ENCODE measurements at regions not wholly inside any gene's neighbourhood (a gene's known extent, or its start where the extent isn't known, plus 50 kb on each side); places are given as distances from the start of the nearest gene placed in this dataset.

- intact Hi-C loops (cut with DNase I), result no loop called here
- TF ChIP-seq POLR2AphosphoS5 (IDR thresholded peaks at IDR 0.05) (no peak), POLR2A (IDR thresholded peaks at IDR 0.05; ENCODE audit: low read depth) (no peak)
- Histone ChIP-seq H3K36me3 (no peaks in the 10 kb centered on the region), H3K27me3 (no peaks in the 10 kb centered on the region), H3K4me3 (no peak overlapping the region), H3K27ac (replicated peaks in 1 of 4) (no peak overlapping the region), H3K9me3 (no peaks in the 10 kb centered on the region), H3K4me1 (no peaks in the 10 kb centered on the region)
- 73% methylated on average over 2 of the region's 2 CpGs for WGBS
- DNase-seq (ENCODE audit: extremely low spot score), result no peak
Measured at GRCh38 chr5:153399595-153399994, 90.9 kb upstream of the GRIA1 start.

GRCh38 chr5:153400931-153401330, 89.5 kb upstream of the GRIA1 start:
- intact Hi-C loops (cut with DNase I), result no loop called here
- WGBS, result 86% methylated on average over 2 of the region's 2 CpGs
- TF ChIP-seq CTCF (IDR thresholded peaks at IDR 0.05), result no peak
- TF ChIP-seq POLR2A (IDR thresholded peaks at IDR 0.05; ENCODE audit: low read depth), result no peak
- no peak for TF ChIP-seq POLR2AphosphoS5 (IDR thresholded peaks at IDR 0.05)
- TF ChIP-seq EP300 (IDR thresholded peaks at IDR 0.05), result no peak
- H3K27ac ChIP-seq (replicated peaks in 1 of 4), result no peak overlapping the region
- no peak for DNase-seq (ENCODE audit: extremely low spot score)
- H3K9me3 ChIP-seq, result no peaks in the 10 kb centered on the region
- no peaks in the 10 kb centered on the region for H3K4me1 ChIP-seq
- H3K36me3 ChIP-seq, result no peaks in the 10 kb centered on the region
- H3K27me3 ChIP-seq, result no peaks in the 10 kb centered on the region
- H3K4me3 ChIP-seq, result no peak overlapping the region

- H3K27ac ChIP-seq (replicated peaks in 1 of 4), result no peak overlapping the region
Measured at GRCh38 chr5:153402550-153402949, 87.9 kb upstream of the GRIA1 start.

GRCh38 chr5:153403470-153403869, 87.0 kb upstream of the GRIA1 start:
- Histone ChIP-seq H3K27ac (replicated peaks in 1 of 4) (no peak overlapping the region), H3K27me3 (no peaks in the 10 kb centered on the region), H3K4me3 (no peak overlapping the region), H3K9me3 (no peaks in the 10 kb centered on the region), H3K36me3 (no peaks in the 10 kb centered on the region), H3K4me1 (no peaks in the 10 kb centered on the region)
- DNase-seq (ENCODE audit: extremely low spot score), result no peak
- no peak for TF ChIP-seq POLR2A (IDR thresholded peaks at IDR 0.05; ENCODE audit: low read depth)
- intact Hi-C loops (cut with DNase I), result no loop called here

More at GRCh38 chr5:153402550-153402949, 87.9 kb upstream of the GRIA1 start:
- no peaks in the 10 kb centered on the region for H3K9me3 ChIP-seq
- intact Hi-C loops (cut with DNase I), result no loop called here
- no peaks in the 10 kb centered on the region for H3K36me3 ChIP-seq
- H3K27me3 ChIP-seq, result no peaks in the 10 kb centered on the region
- no peak overlapping the region for H3K4me3 ChIP-seq
- no peak for TF ChIP-seq POLR2AphosphoS5 (IDR thresholded peaks at IDR 0.05)
- TF ChIP-seq POLR2A (IDR thresholded peaks at IDR 0.05; ENCODE audit: low read depth), result no peak
- no peak for TF ChIP-seq CTCF (IDR thresholded peaks at IDR 0.05)
- no peak for TF ChIP-seq EP300 (IDR thresholded peaks at IDR 0.05)
- no peaks in the 10 kb centered on the region for H3K4me1 ChIP-seq
- DNase-seq (ENCODE audit: extremely low spot score), result no peak

- Histone ChIP-seq H3K27me3 (no peaks in the 10 kb centered on the region), H3K27ac (replicated peaks in 1 of 4) (no peak overlapping the region), H3K4me1 (no peaks in the 10 kb centered on the region), H3K9me3 (no peaks in the 10 kb centered on the region), H3K4me3 (no peak overlapping the region), H3K36me3 (no peaks in the 10 kb centered on the region)
- intact Hi-C loops (cut with DNase I), result no loop called here
- TF ChIP-seq POLR2A (IDR thresholded peaks at IDR 0.05; ENCODE audit: low read depth) (no peak), POLR2AphosphoS5 (IDR thresholded peaks at IDR 0.05) (no peak), EP300 (IDR thresholded peaks at IDR 0.05) (no peak), CTCF (IDR thresholded peaks at IDR 0.05) (no peak)
- WGBS, result 56% methylated on average over 7 of the region's 7 CpGs
- DNase-seq (ENCODE audit: extremely low spot score), result no peak
Measured at GRCh38 chr5:153404747-153405146, 85.7 kb upstream of the GRIA1 start.

GRCh38 chr5:153421676-153422075, 68.8 kb upstream of the GRIA1 start:
- Histone ChIP-seq H3K4me3 (no peak overlapping the region), H3K27me3 (peaks cover 0 to 3% (median 0%) of the 10 kb centered on the region in 4 donors), H3K9me3 (no peaks in the 10 kb centered on the region), H3K4me1 (no peaks in the 10 kb centered on the region), H3K36me3 (no peaks in the 10 kb centered on the region), H3K27ac (replicated peaks in 1 of 4) (no peak overlapping the region)
- intact Hi-C loops (cut with DNase I), result no loop called here
- TF ChIP-seq POLR2AphosphoS5 (IDR thresholded peaks at IDR 0.05) (no peak), CTCF (IDR thresholded peaks at IDR 0.05) (no peak), POLR2A (IDR thresholded peaks at IDR 0.05; ENCODE audit: low read depth) (no peak), EP300 (IDR thresholded peaks at IDR 0.05) (no peak)
- no peak for DNase-seq (ENCODE audit: extremely low spot score)
